ENCODE measurements at regions not wholly inside any gene's neighbourhood (a gene's known extent, or its start where the extent isn't known, plus 50 kb on each side); places are given as distances from the start of the nearest gene placed in this dataset.

DNA sequence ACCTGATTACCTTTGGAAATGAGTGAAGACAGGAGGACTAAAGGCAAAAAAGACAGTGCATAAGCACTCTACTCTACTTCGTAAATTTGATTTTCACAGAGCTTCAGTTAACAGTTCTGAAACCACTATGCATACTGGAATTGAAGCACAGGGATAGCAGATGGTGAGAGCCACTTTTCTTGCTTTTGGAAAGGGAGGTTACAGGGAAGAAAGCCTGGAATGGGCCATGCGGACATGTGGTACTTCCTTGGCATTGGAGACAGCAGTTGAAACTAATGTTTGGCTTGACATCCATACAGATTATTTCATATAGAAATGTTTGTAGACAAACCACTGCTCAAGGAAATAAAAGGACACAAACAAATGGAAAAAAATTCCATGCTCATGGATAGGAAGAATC, 585.6 kb upstream of the RAB6C start:
- TF ChIP-seq CTCF (conservative IDR thresholded peaks at IDR 0.05; ENCODE audit: low read depth, low read length): no peak
- no peak for TF ChIP-seq EZH2 (IDR thresholded peaks at IDR 0.05; ENCODE audit: borderline replicate concordance, low read depth, low read length, poor library complexity, severe bottlenecking)
- BruUV-seq (replicated peaks): no TSS peak
- CTCF ChIA-PET: no interaction called here
- Histone ChIP-seq H3K9me3 (ENCODE audit: low read depth, low read length, poor library complexity, severe bottlenecking) (no peaks in the 10 kb centered on the region), H3K36me3 (ENCODE audit: insufficient read depth, low read length, poor library complexity, severe bottlenecking) (no peaks in the 10 kb centered on the region), H3K27ac (ENCODE audit: low read depth, low read length, poor library complexity, severe bottlenecking) (no peak overlapping the region), H3K4me3 (ENCODE audit: low read depth, low read length, poor library complexity, severe bottlenecking) (no peak overlapping the region), H3K27me3 (replicated peaks; ENCODE audit: insufficient read depth, low read depth, low read length, poor library complexity) (no peaks in the 10 kb centered on the region), H3K4me1 (ENCODE audit: insufficient read depth, low read length, poor library complexity, severe bottlenecking) (no peaks in the 10 kb centered on the region)
- POLR2A ChIA-PET (ENCODE audit: low non-redundant PET): no interaction called here
- intact Hi-C loops (cut with micrococcal nuclease; ENCODE audit: unreplicated experiment): loop anchor here (10.0 kb wide), 1 partner anchor 659 kb away; no protein-coding TSS in a partner anchor
- DNase-seq (ENCODE audit: low spot score): no peak

DNA sequence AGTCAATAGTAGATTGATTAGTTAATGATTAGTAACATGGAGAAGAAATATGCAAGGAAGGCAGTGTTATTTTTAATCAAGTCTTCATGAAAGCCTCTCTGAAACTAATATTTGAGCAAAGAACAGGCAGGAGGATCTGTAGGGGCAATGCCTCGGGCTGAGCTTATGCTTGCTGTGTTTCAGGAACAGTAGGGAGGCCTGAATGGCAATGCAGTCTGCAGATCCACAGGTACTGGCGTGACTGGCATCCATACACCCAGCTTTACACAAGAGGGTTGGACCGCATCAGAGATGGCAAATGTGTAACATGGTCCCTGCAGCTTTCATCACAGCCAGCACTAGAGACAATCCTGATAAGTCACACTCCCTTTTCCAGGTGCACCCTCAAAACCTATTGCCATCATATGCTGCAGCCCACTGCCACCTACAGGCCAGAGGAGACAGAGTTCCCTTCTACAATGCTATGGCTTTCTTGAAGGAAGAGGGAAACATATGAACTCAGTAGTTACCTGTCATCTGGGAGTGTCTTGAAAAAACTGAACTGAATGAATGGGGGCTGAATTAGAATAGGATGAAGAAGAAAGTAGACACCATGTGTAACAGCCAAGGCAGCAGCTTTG, 582.4 kb upstream of the RAB6C start:
- CTCF ChIA-PET: no interaction called here
- DNase-seq (ENCODE audit: low spot score): peak; percentile 54
- no peak for TF ChIP-seq EZH2 (IDR thresholded peaks at IDR 0.05; ENCODE audit: borderline replicate concordance, low read depth, low read length, poor library complexity, severe bottlenecking)
- TF ChIP-seq CTCF (conservative IDR thresholded peaks at IDR 0.05; ENCODE audit: low read depth, low read length): peak; percentile 82
- no TSS peak for BruUV-seq (replicated peaks)
- Histone ChIP-seq H3K27ac (ENCODE audit: low read depth, low read length, poor library complexity, severe bottlenecking) (no peak overlapping the region), H3K4me1 (ENCODE audit: insufficient read depth, low read length, poor library complexity, severe bottlenecking) (no peaks in the 10 kb centered on the region), H3K4me3 (ENCODE audit: low read depth, low read length, poor library complexity, severe bottlenecking) (no peak overlapping the region), H3K36me3 (ENCODE audit: insufficient read depth, low read length, poor library complexity, severe bottlenecking) (no peaks in the 10 kb centered on the region), H3K9me3 (ENCODE audit: low read depth, low read length, poor library complexity, severe bottlenecking) (no peaks in the 10 kb centered on the region), H3K27me3 (replicated peaks; ENCODE audit: insufficient read depth, low read depth, low read length, poor library complexity) (no peaks in the 10 kb centered on the region)
- POLR2A ChIA-PET (ENCODE audit: low non-redundant PET): no interaction called here
- intact Hi-C loops (cut with micrococcal nuclease; ENCODE audit: unreplicated experiment): loop anchor here (2.0 to 10.0 kb wide), 2 partner anchors 202 to 662 kb away; no protein-coding TSS in a partner anchor

DNA sequence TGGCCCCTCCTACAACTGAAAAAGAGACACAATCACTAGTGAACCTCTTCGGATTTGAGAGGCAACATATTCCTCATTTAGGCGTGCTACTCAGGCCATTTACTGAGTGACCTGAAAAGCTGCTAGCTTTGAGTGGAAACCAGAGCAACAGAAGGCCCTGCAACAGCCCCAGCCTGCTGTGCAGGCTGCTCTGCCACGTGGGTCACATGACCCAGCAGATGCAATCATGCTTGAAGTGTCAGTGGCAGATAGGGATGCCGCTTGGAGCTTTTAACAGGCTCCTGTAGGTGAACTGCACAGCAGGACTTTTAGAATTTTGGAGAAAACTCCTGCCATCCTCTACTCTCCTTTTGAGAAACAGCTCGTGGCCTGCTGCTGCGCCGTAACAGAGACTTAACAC, 578.6 kb upstream of the RAB6C start:
- no peak for TF ChIP-seq EZH2 (IDR thresholded peaks at IDR 0.05; ENCODE audit: borderline replicate concordance, low read depth, low read length, poor library complexity, severe bottlenecking)
- intact Hi-C loops (cut with micrococcal nuclease; ENCODE audit: unreplicated experiment): loop anchor here (10.0 kb wide), 1 partner anchor 444 kb away; no protein-coding TSS in a partner anchor
- H3K4me1 ChIP-seq (ENCODE audit: insufficient read depth, low read length, poor library complexity, severe bottlenecking): no peaks in the 10 kb centered on the region
- no TSS peak for BruUV-seq (replicated peaks)
- ChIA-PET POLR2A (ENCODE audit: low non-redundant PET) (no interaction called here), CTCF (no interaction called here)
- no peaks in the 10 kb centered on the region for H3K27me3 ChIP-seq (replicated peaks; ENCODE audit: insufficient read depth, low read depth, low read length, poor library complexity)
- H3K4me3 ChIP-seq (ENCODE audit: low read depth, low read length, poor library complexity, severe bottlenecking): no peak overlapping the region
- no peaks in the 10 kb centered on the region for H3K9me3 ChIP-seq (ENCODE audit: low read depth, low read length, poor library complexity, severe bottlenecking)
- H3K36me3 ChIP-seq (ENCODE audit: insufficient read depth, low read length, poor library complexity, severe bottlenecking): no peaks in the 10 kb centered on the region
- no peak overlapping the region for H3K27ac ChIP-seq (ENCODE audit: low read depth, low read length, poor library complexity, severe bottlenecking)
- DNase-seq (ENCODE audit: low spot score): no peak

- no peaks in the 10 kb centered on the region for H3K27me3 ChIP-seq (replicated peaks; ENCODE audit: insufficient read depth, low read depth, low read length, poor library complexity)
- no peaks in the 10 kb centered on the region for H3K36me3 ChIP-seq (ENCODE audit: insufficient read depth, low read length, poor library complexity, severe bottlenecking)
- H3K9me3 ChIP-seq (ENCODE audit: low read depth, low read length, poor library complexity, severe bottlenecking): no peaks in the 10 kb centered on the region
- ChIA-PET CTCF (no interaction called here), POLR2A (ENCODE audit: low non-redundant PET) (no interaction called here)
- intact Hi-C loops (cut with micrococcal nuclease; ENCODE audit: unreplicated experiment): loop anchor here (10.0 kb wide), 1 partner anchor 443 kb away; no protein-coding TSS in a partner anchor
- no peak overlapping the region for H3K4me3 ChIP-seq (ENCODE audit: low read depth, low read length, poor library complexity, severe bottlenecking)
- H3K27ac ChIP-seq (ENCODE audit: low read depth, low read length, poor library complexity, severe bottlenecking): no peak overlapping the region
- TF ChIP-seq EZH2 (IDR thresholded peaks at IDR 0.05; ENCODE audit: borderline replicate concordance, low read depth, low read length, poor library complexity, severe bottlenecking) (no peak), CTCF (conservative IDR thresholded peaks at IDR 0.05; ENCODE audit: low read depth, low read length) (no peak)
- no TSS peak for BruUV-seq (replicated peaks)
- H3K4me1 ChIP-seq (ENCODE audit: insufficient read depth, low read length, poor library complexity, severe bottlenecking): no peaks in the 10 kb centered on the region
- DNase-seq (ENCODE audit: low spot score): peak; percentile 39
Observed at GRCh38 chr2:129402076-129402475, 577.4 kb upstream of the RAB6C start.

Data from A673 (cell line).